IMR-90 (cell line): ENCODE measurements at regions not wholly inside any gene's neighbourhood (a gene's known extent, or its start where the extent isn't known, plus 50 kb on each side); places are given as distances from the start of the nearest gene placed in this dataset.

Experiments used
- ATAC-seq: fragments of 200-7000 bp; cut with Tn5 transposase; 2 replicates; pipeline ENCODE4 v1.9.1; 2020; ENCODE audit warnings: low read depth, mild to moderate bottlenecking, moderate library complexity
- BruUV-seq: library from RNA; stranded (reverse); fragments of 400-500 nt; replicated peaks from 2 replicates; lab custom pipeline; 2021; lab: Mats Ljungman, UMichigan
- CTCF ChIA-PET: fragments of 300-600 bp; formaldehyde crosslinking; extraction: SDS; loops from one replicate; lab custom pipeline; 2021; ENCODE audit warnings: antibody characterized with exemption; lab: Yijun Ruan, JAX
- POLR2A ChIA-PET: fragments of 300-600 bp; sonication (Branson Sonifier 250); formaldehyde crosslinking; loops from one replicate; lab custom pipeline; 2022; ENCODE audit warnings: antibody characterized with exemption; ENCODE audit not compliant: unreplicated experiment; lab: Charles Lee
- DNase-seq: peaks from one replicate; pipeline ENCODE4 v3.0.0; 2013
- H2AFZ ChIP-seq: replicated peaks from 2 replicates; pipeline ENCODE3; 2013; ENCODE audit warnings: low read length, mild to moderate bottlenecking; ENCODE audit not compliant: poor library complexity
- H2AK5ac ChIP-seq: 2 replicates; pipeline ENCODE4 v1.6.1; 2013; ENCODE audit warnings: low read depth, low read length, inconsistent platforms
- H2AK9ac ChIP-seq: replicated peaks from 2 replicates; pipeline ENCODE3; 2013; ENCODE audit warnings: mild to moderate bottlenecking, low read depth, low read length, moderate library complexity; ENCODE audit not compliant: poor library complexity
- H2BK120ac ChIP-seq: 2 replicates; pipeline ENCODE4 v1.6.1; 2013; ENCODE audit warnings: low read depth, low read length, inconsistent platforms
- H2BK15ac ChIP-seq: 3 replicates; pipeline ENCODE4 v1.6.1; 2013; ENCODE audit warnings: low read depth, low read length, inconsistent platforms
- H2BK20ac ChIP-seq: 2 replicates; pipeline ENCODE4 v1.6.1; 2013; ENCODE audit warnings: low read depth, mild to moderate bottlenecking, inconsistent platforms, low read length, moderate library complexity
- H2BK5ac ChIP-seq: 2 replicates; pipeline ENCODE4 v1.6.1; 2013; ENCODE audit warnings: mild to moderate bottlenecking, low read depth, low read length, inconsistent platforms; ENCODE audit not compliant: poor library complexity, severe bottlenecking
- H3K14ac ChIP-seq: replicated peaks from 2 replicates; pipeline ENCODE4 v1.6.1; 2013; ENCODE audit warnings: low read depth, low read length, inconsistent platforms
- H3K18ac ChIP-seq: 2 replicates; pipeline ENCODE4 v1.6.1; 2013; ENCODE audit warnings: low read depth, low read length, control low read depth
- H3K23ac ChIP-seq: 2 replicates; pipeline ENCODE4 v1.6.1; 2013; ENCODE audit warnings: low read depth, low read length, inconsistent platforms
- H3K27ac ChIP-seq: 2 replicates; pipeline ENCODE4 v1.5.1; 2013; ENCODE audit warnings: mild to moderate bottlenecking, control low read depth, low read length; ENCODE audit not compliant: insufficient read depth
- H3K27me3 ChIP-seq: 2 replicates; pipeline ENCODE4 v1.6.1; 2013; ENCODE audit warnings: low read length; ENCODE audit not compliant: control insufficient read depth, insufficient read depth
- H3K36me3 ChIP-seq: 2 replicates; pipeline ENCODE4 v1.6.1; 2013; ENCODE audit warnings: low read length, mixed read lengths; ENCODE audit not compliant: control insufficient read depth, insufficient read depth
- H3K4ac ChIP-seq: 2 replicates; pipeline ENCODE4 v1.6.1; 2013; ENCODE audit warnings: low read depth, low read length, inconsistent platforms
- H3K4me1 ChIP-seq: 2 replicates; pipeline ENCODE4 v1.6.1; 2013; ENCODE audit warnings: low read length, mixed read lengths; ENCODE audit not compliant: control insufficient read depth, insufficient read depth
- H3K4me2 ChIP-seq: 2 replicates; pipeline ENCODE4 v1.6.1; 2013; ENCODE audit warnings: low read depth, mild to moderate bottlenecking, control low read depth, low read length, moderate library complexity
- H3K4me3 ChIP-seq: 2 replicates; pipeline ENCODE4 v1.5.1; 2013; ENCODE audit warnings: low read depth, mild to moderate bottlenecking, control low read depth, low read length, moderate library complexity; ENCODE audit not compliant: insufficient read depth
- H3K56ac ChIP-seq: 2 replicates; pipeline ENCODE4 v1.6.1; 2013; ENCODE audit warnings: low read length, inconsistent platforms; ENCODE audit not compliant: insufficient read depth; ENCODE audit errors: extremely low read depth
- H3K79me1 ChIP-seq, 2 experiments: 2 replicates each; pipeline ENCODE4 v1.6.1; 2013; ENCODE audit warnings: low read length in 2 of 2, inconsistent platforms in 1 of 2, low read depth in 1 of 2
- H3K9ac ChIP-seq: 2 replicates; pipeline ENCODE4 v1.6.1; 2013; ENCODE audit warnings: low read depth, low read length, control low read depth
- H3K9me1 ChIP-seq: 2 replicates; pipeline ENCODE4 v1.6.1; 2013; ENCODE audit warnings: low read length, inconsistent platforms; ENCODE audit not compliant: insufficient read depth
- H3K9me3 ChIP-seq: 2 replicates; pipeline ENCODE4 v1.6.1; 2013; ENCODE audit warnings: low read length; ENCODE audit not compliant: control insufficient read depth, insufficient read depth
- H4K20me1 ChIP-seq: 2 replicates; pipeline ENCODE4 v1.6.1; 2013; ENCODE audit warnings: low read length, inconsistent platforms; ENCODE audit not compliant: insufficient read depth
- H4K5ac ChIP-seq: 2 replicates; pipeline ENCODE4 v1.6.1; 2013; ENCODE audit warnings: mild to moderate bottlenecking, low read depth, low read length, control low read depth
- H4K8ac ChIP-seq, 2 experiments: 2 replicates each; pipeline ENCODE4 v1.6.1; 2013; ENCODE audit warnings: low read depth in 2 of 2, low read length in 2 of 2, control low read depth in 1 of 2, inconsistent platforms in 1 of 2
- H4K91ac ChIP-seq: 2 replicates; pipeline ENCODE4 v1.6.1; 2013; ENCODE audit warnings: low read depth, low read length, inconsistent platforms; ENCODE audit not compliant: insufficient read depth
- BHLHE40 ChIP-seq: fragments of 150-350 bp; IDR thresholded peaks from 2 replicates; pipeline ENCODE4 v1.6.1; 2016; ENCODE audit warnings: mild to moderate bottlenecking, low read depth, low read length
- CEBPB ChIP-seq: IDR thresholded peaks from 2 replicates; pipeline ENCODE4 v1.6.1; 2012; ENCODE audit warnings: low read depth, low read length, improper control_type of control experiment
- FOS ChIP-seq: fragments of 150-350 bp; IDR thresholded peaks from 2 replicates; pipeline ENCODE4 v1.6.1; 2016; ENCODE audit warnings: low read depth, low read length
- MXI1 ChIP-seq: IDR thresholded peaks from 2 replicates; pipeline ENCODE4 v1.6.1; 2012; ENCODE audit warnings: low read depth, mild to moderate bottlenecking, low read length, moderate library complexity, borderline replicate concordance
- POLR2A ChIP-seq: IDR thresholded peaks from 2 replicates; pipeline ENCODE4 v1.6.1; 2012; ENCODE audit warnings: mild to moderate bottlenecking, low read depth, low read length
- RFX5 ChIP-seq: IDR thresholded peaks from 2 replicates; pipeline ENCODE4 v1.8.0; 2012; ENCODE audit warnings: low read depth, mild to moderate bottlenecking, low read length, moderate library complexity
- WGBS, 2 experiments: methylation state at CpG; one replicate each; pipeline versions ENCODE4 v1.1.5 to v1.1.7; 2013; ENCODE audit warnings: missing lambda C conversion rate in 2 of 2; ENCODE audit not compliant: insufficient read length in 1 of 2; ENCODE audit errors: extremely low coverage in 2 of 2; 5-methylcytosine and 5-hydroxymethylcytosine counted together
- dilution Hi-C: fragments of 300-500 bp; cut with HindIII; formaldehyde crosslinking; loops from one replicate; pipeline ENCODE4 v1.14.3; 2018; ENCODE audit warnings: low sequenced_read_pairs; ENCODE audit not compliant: unreplicated experiment
- in situ Hi-C: fragments of 300-500 bp; cut with MboI; formaldehyde crosslinking; loops from 3 replicates; pipeline ENCODE4 v1.14.3; 2019; ENCODE audit warnings: low sequenced_read_pairs, inconsistent platforms, mixed read lengths
- intact Hi-C: fragments of 100-400 bp; cut with micrococcal nuclease; formaldehyde crosslinking; loops from 2 replicates; pipeline ENCODE4 v1.10.0; 2022

DNA sequence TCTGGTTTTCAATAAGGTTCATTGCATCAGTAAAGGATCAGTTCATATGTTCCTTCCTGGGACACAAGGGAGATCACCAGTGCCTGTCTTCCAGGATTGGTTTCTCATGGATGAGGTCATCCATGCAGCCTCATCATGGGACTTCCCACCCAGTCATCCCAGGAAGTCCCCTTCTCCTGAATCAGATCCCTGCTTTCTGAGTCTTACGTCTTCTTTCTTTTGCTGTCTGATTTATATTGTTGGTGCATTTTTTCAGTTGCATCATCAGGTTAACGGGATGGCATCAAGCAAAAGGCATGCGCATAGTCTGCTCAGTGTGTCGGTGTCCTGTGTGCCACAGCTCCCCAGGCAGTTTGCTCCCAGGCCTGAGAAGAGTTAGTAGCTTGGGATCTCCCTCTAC lies 105.9 kb downstream of the SOX11 start:
- dilution Hi-C loops: no loop called here
- Histone ChIP-seq H3K79me1 (no peaks in the 10 kb centered on the region), H4K8ac (no peak overlapping the region), H3K9me1 (no peaks in the 10 kb centered on the region), H3K4me1 (no peaks in the 10 kb centered on the region), H2AK9ac (no peak overlapping the region), H2BK20ac (no peak overlapping the region), H2BK15ac (no peak overlapping the region), H3K23ac (no peak overlapping the region), H3K27ac (no peak overlapping the region), H3K27me3 (no peaks in the 10 kb centered on the region), H3K14ac (no peak overlapping the region), H3K18ac (0 out of 2 replicates have a peak overlapping the region, but pooled peaks have one; percentile 25), H4K5ac (no peak overlapping the region), H4K20me1 (no peaks in the 10 kb centered on the region), H3K4me3 (no peak overlapping the region), H3K4ac (no peak overlapping the region), H3K9ac (no peak overlapping the region), H2AK5ac (no peak overlapping the region), H2BK5ac (no peak overlapping the region), H3K9me3 (peaks cover 8% of the 10 kb centered on the region; the same call in 1 of the 2 replicates), H2AFZ (peak overlapping the region; percentile 24), H3K36me3 (no peaks in the 10 kb centered on the region), H3K4me2 (no peak overlapping the region), H2BK120ac (no peak overlapping the region), H4K91ac (no peak overlapping the region), H3K56ac (no peak overlapping the region)
- ChIA-PET POLR2A (no interaction called here), CTCF (no interaction called here)
- peak; percentile 35; the same call in 1 of the 2 replicates for ATAC-seq
- peak; percentile 97 for DNase-seq
- intact Hi-C loops: no loop called here
- in situ Hi-C loops: no loop called here
- BruUV-seq: no TSS peak
- TF ChIP-seq BHLHE40 (no peak), FOS (peak; percentile 53; the same call in 1 of the 2 replicates), POLR2A (0 out of 2 replicates have a peak, but pooled peaks have one; percentile 48), CEBPB (peak; percentile 90), MXI1 (no peak), RFX5 (no peak)
- no CpG with 5 or more reads among the region's 4 CpGs for WGBS, 2 experiments
